ENCODE measurements at regions not wholly inside any gene's neighbourhood (a gene's known extent, or its start where the extent isn't known, plus 50 kb on each side); places are given as distances from the start of the nearest gene placed in this dataset.

DNA sequence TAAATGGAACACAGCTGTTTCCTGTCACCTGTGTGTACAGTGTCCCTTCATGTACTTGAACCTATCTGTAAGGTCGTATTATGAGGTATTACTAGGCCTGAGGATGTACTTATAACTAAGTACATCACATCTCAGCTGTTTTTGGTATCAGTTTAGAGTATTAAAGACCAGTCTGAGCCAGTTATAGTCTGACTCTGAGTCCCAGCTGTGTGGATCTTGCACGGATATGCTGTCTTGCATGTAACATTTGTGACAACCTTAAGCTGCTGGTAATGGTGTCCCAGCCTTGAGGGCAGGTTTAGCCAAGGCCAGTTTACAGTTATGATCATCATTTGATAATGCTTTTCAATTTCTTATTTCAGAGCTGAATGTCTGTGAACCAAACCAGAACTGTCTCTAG, 496.3 kb downstream of the SLC4A3 start:
- TF ChIP-seq, protein P1, sequence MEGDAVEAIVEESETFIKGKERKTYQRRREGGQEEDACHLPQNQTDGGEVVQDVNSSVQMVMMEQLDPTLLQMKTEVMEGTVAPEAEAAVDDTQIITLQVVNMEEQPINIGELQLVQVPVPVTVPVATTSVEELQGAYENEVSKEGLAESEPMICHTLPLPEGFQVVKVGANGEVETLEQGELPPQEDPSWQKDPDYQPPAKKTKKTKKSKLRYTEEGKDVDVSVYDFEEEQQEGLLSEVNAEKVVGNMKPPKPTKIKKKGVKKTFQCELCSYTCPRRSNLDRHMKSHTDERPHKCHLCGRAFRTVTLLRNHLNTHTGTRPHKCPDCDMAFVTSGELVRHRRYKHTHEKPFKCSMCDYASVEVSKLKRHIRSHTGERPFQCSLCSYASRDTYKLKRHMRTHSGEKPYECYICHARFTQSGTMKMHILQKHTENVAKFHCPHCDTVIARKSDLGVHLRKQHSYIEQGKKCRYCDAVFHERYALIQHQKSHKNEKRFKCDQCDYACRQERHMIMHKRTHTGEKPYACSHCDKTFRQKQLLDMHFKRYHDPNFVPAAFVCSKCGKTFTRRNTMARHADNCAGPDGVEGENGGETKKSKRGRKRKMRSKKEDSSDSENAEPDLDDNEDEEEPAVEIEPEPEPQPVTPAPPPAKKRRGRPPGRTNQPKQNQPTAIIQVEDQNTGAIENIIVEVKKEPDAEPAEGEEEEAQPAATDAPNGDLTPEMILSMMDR (IDR thresholded peaks at IDR 0.05; ENCODE audit: low read length), result no peak
- no peak for TF ChIP-seq EZH2 (IDR thresholded peaks at IDR 0.05; ENCODE audit: borderline replicate concordance, low read length)

Data from OCI-LY1 (cell line).